ENCODE measurements at regions not wholly inside any gene's neighbourhood (a gene's known extent, or its start where the extent isn't known, plus 50 kb on each side); places are given as distances from the start of the nearest gene placed in this dataset.

- DNase-seq (ENCODE audit: low read depth, low spot score) = no peak
Measured at GRCh38 chr10:27451054-27451453, 53.0 kb upstream of the RAB18 start.

- no peak for DNase-seq (ENCODE audit: low read depth, low spot score)
Measured at GRCh38 chr10:27450225-27450624, 53.9 kb upstream of the RAB18 start.

- DNase-seq (ENCODE audit: low read depth, low spot score) = no peak
Measured at GRCh38 chr10:27449571-27449970, 54.5 kb upstream of the RAB18 start.

- no peak for DNase-seq (ENCODE audit: low read depth, low spot score)
Measured at GRCh38 chr10:27448921-27449320, 55.2 kb upstream of the RAB18 start.

GRCh38 chr10:27447540-27447939 is 56.6 kb upstream of the RAB18 start:
- no peak for DNase-seq (ENCODE audit: low read depth, low spot score)

GRCh38 chr10:27446091-27446918 is 57.8 kb upstream of the RAB18 start:
- DNase-seq (ENCODE audit: low read depth, low spot score) = no peak

- no peak for DNase-seq (ENCODE audit: low read depth, low spot score)
Measured at GRCh38 chr10:27445070-27445469, 59.0 kb upstream of the RAB18 start.

GRCh38 chr10:27440478-27440877 is 63.6 kb upstream of the RAB18 start:
- no peak for DNase-seq (ENCODE audit: low read depth, low spot score)

GRCh38 chr10:27440021-27440420 is 64.1 kb upstream of the RAB18 start:
- DNase-seq (ENCODE audit: low read depth, low spot score) = no peak

GRCh38 chr10:27439101-27439500 is 65.0 kb upstream of the RAB18 start:
- DNase-seq (ENCODE audit: low read depth, low spot score) = no peak

- DNase-seq (ENCODE audit: low read depth, low spot score) = no peak
Measured at GRCh38 chr10:27437775-27438174, 66.3 kb upstream of the RAB18 start.

GRCh38 chr10:27436710-27437109 is 67.4 kb upstream of the RAB18 start:
- DNase-seq (ENCODE audit: low read depth, low spot score) = no peak

- DNase-seq (ENCODE audit: low read depth, low spot score) = no peak
Measured at GRCh38 chr10:27433976-27434375, 70.1 kb upstream of the RAB18 start.

- DNase-seq (ENCODE audit: low read depth, low spot score) = no peak
Measured at GRCh38 chr10:27426948-27427467, 77.1 kb upstream of the RAB18 start.

GRCh38 chr10:27413831-27414348 is 90.2 kb upstream of the RAB18 start:
- DNase-seq (ENCODE audit: low read depth, low spot score) = no peak

- DNase-seq (ENCODE audit: low read depth, low spot score) = peak; percentile 52
Measured at GRCh38 chr10:27413387-27413786, 90.7 kb upstream of the RAB18 start.

GRCh38 chr10:27410153-27410552 is 94.0 kb upstream of the RAB18 start:
- no peak for DNase-seq (ENCODE audit: low read depth, low spot score)

GRCh38 chr10:27407271-27407670 is 96.8 kb upstream of the RAB18 start:
- DNase-seq (ENCODE audit: low read depth, low spot score) = no peak

GRCh38 chr10:27399871-27400270 is 104.2 kb upstream of the RAB18 start:
- no peak for DNase-seq (ENCODE audit: low read depth, low spot score)

- no peak for DNase-seq (ENCODE audit: low read depth, low spot score)
Measured at GRCh38 chr10:27393961-27394360, 110.1 kb upstream of the RAB18 start.

- DNase-seq (ENCODE audit: low read depth, low spot score) = no peak
Measured at GRCh38 chr10:27392606-27393005, 111.5 kb upstream of the RAB18 start.

GRCh38 chr10:27391916-27392315 is 112.2 kb upstream of the RAB18 start:
- no peak for DNase-seq (ENCODE audit: low read depth, low spot score)

GRCh38 chr10:27391325-27391724 is 112.8 kb upstream of the RAB18 start:
- no peak for DNase-seq (ENCODE audit: low read depth, low spot score)

Data from ELF-1 (cell line).